A673 (cell line): ENCODE measurements at regions not wholly inside any gene's neighbourhood (a gene's known extent, or its start where the extent isn't known, plus 50 kb on each side); places are given as distances from the start of the nearest gene placed in this dataset.

Experiments used
- BruUV-seq: library from RNA; stranded (reverse); fragments of 400-500 nt; replicated peaks from 2 replicates; lab custom pipeline; 2021; lab: Mats Ljungman, UMichigan
- CTCF ChIA-PET: fragments of 300-600 bp; sonication (Branson Sonifier 250); formaldehyde crosslinking; loops from one replicate; lab custom pipeline; 2022; ENCODE audit warnings: antibody characterized with exemption; lab: Charles Lee
- POLR2A ChIA-PET: fragments of 300-600 bp; sonication (Branson Sonifier 250); formaldehyde crosslinking; loops from one replicate; lab custom pipeline; 2022; ENCODE audit warnings: antibody characterized with exemption; ENCODE audit not compliant: low non-redundant PET; lab: Charles Lee
- DNase-seq: peaks from one replicate; pipeline ENCODE4 v3.0.0-alpha.2; 2015; ENCODE audit warnings: low spot score
- H3K27ac ChIP-seq: fragments of 200-600 bp; sonication (generic); 2 replicates; pipeline ENCODE4 v1.5.1; 2016; ENCODE audit warnings: mixed run types, low read depth, mild to moderate bottlenecking, mixed read lengths, antibody characterized with exemption, low read length; ENCODE audit not compliant: poor library complexity, severe bottlenecking
- H3K27me3 ChIP-seq: fragments of 200-600 bp; sonication (generic); replicated peaks from 2 replicates; pipeline ENCODE4 v1.6.1; 2017; ENCODE audit warnings: mixed run types, low read depth, mild to moderate bottlenecking, mixed read lengths, antibody characterized with exemption, low read length; ENCODE audit not compliant: insufficient read depth, poor library complexity
- H3K36me3 ChIP-seq: fragments of 200-600 bp; sonication (generic); 2 replicates; pipeline ENCODE4 v1.6.1; 2016; ENCODE audit warnings: mixed run types, mild to moderate bottlenecking, mixed read lengths, antibody characterized with exemption, low read length; ENCODE audit not compliant: insufficient read depth, poor library complexity, severe bottlenecking
- H3K4me1 ChIP-seq: fragments of 200-600 bp; sonication (generic); 2 replicates; pipeline ENCODE4 v1.6.1; 2017; ENCODE audit warnings: mixed run types, mild to moderate bottlenecking, mixed read lengths, antibody characterized with exemption, low read length; ENCODE audit not compliant: insufficient read depth, poor library complexity, severe bottlenecking
- H3K4me3 ChIP-seq: fragments of 200-600 bp; sonication (generic); 2 replicates; pipeline ENCODE4 v1.5.1; 2016; ENCODE audit warnings: low read depth, mixed run types, mild to moderate bottlenecking, mixed read lengths, low read length; ENCODE audit not compliant: poor library complexity, severe bottlenecking
- H3K9me3 ChIP-seq: fragments of 200-600 bp; sonication (generic); 2 replicates; pipeline ENCODE4 v1.6.1; 2016; ENCODE audit warnings: mixed run types, low read depth, mild to moderate bottlenecking, mixed read lengths, antibody characterized with exemption, low read length; ENCODE audit not compliant: poor library complexity, severe bottlenecking
- EZH2 ChIP-seq: fragments of 200-600 bp; sonication (generic); IDR thresholded peaks from 2 replicates; pipeline ENCODE4 v1.6.1; 2017; ENCODE audit warnings: borderline replicate concordance, low read depth, mild to moderate bottlenecking, mixed read lengths, antibody characterized with exemption, low read length; ENCODE audit not compliant: poor library complexity, severe bottlenecking
- intact Hi-C: fragments of 100-400 bp; cut with micrococcal nuclease; formaldehyde crosslinking; loops from one replicate; pipeline ENCODE4 v1.10.0; 2022; ENCODE audit not compliant: unreplicated experiment
- TF ChIP-seq, protein P1 (sequence below): fragments of 300-800, 200-600 bp; sonication (generic); conservative IDR thresholded peaks from 2 replicates; pipeline ENCODE4 v1.5.1; 2017; ENCODE audit warnings: low read depth, mild to moderate bottlenecking, antibody characterized with exemption, low read length, moderate library complexity, mixed read lengths

DNA sequence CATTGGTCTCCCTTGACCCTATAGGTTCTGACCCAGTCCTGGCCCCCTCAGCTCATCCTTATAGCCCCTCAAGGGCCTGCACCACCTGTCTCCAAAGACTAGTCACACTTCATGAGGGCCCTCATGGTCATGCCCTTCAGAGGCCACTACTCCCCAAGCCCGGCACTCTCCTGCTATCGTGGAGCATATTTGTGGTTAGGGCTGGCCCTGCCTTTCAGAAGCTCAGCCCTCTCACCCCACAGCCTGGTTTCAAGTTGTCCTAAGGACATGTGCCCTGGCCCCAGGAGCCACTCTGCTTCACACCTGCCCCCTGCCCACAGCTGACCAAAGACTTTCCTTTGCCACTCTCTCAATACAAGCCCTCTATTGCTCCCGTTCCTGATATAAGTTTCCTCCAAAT is 60.3 kb upstream of the LBX1 start:
- Histone ChIP-seq H3K4me1 (peaks cover 14% of the 10 kb centered on the region), H3K4me3 (no peak overlapping the region), H3K27ac (no peak overlapping the region), H3K9me3 (no peaks in the 10 kb centered on the region), H3K36me3 (no peaks in the 10 kb centered on the region), H3K27me3 (peaks cover 42% of the 10 kb centered on the region)
- no TSS peak for BruUV-seq
- intact Hi-C loops: no loop called here
- TF ChIP-seq, protein P1, sequence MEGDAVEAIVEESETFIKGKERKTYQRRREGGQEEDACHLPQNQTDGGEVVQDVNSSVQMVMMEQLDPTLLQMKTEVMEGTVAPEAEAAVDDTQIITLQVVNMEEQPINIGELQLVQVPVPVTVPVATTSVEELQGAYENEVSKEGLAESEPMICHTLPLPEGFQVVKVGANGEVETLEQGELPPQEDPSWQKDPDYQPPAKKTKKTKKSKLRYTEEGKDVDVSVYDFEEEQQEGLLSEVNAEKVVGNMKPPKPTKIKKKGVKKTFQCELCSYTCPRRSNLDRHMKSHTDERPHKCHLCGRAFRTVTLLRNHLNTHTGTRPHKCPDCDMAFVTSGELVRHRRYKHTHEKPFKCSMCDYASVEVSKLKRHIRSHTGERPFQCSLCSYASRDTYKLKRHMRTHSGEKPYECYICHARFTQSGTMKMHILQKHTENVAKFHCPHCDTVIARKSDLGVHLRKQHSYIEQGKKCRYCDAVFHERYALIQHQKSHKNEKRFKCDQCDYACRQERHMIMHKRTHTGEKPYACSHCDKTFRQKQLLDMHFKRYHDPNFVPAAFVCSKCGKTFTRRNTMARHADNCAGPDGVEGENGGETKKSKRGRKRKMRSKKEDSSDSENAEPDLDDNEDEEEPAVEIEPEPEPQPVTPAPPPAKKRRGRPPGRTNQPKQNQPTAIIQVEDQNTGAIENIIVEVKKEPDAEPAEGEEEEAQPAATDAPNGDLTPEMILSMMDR: no peak
- TF ChIP-seq EZH2: no peak
- DNase-seq: no peak
- ChIA-PET CTCF (interaction anchor here (1.8 kb wide), 1 partner anchor 8 kb away, joined by 10 read pairs; no protein-coding TSS in a partner anchor), POLR2A (no interaction called here)

DNA sequence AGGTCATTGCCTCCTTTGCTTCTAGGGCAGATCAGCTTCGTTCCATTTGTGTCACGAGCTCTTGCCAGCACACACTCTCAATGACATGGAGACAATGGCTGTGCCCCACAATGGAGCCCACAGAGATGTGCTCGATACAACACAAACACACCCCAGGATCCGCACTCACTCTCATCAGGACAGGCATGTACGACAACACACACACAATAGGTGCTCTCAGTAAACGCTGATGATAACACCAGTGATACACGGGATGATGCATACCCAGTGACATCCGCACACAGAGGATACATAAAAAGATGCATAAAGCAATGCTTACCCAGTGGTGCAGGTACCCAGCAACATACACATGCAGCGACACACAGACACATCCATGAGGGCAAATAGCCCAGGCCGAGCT is 61.2 kb upstream of the LBX1 start:
- H3K36me3 ChIP-seq: no peaks in the 10 kb centered on the region
- no peak for DNase-seq
- POLR2A ChIA-PET: no interaction called here
- no peak overlapping the region for H3K4me3 ChIP-seq
- no peaks in the 10 kb centered on the region for H3K9me3 ChIP-seq
- TF ChIP-seq EZH2: no peak
- TF ChIP-seq, protein P1: no peak
- no peak overlapping the region for H3K27ac ChIP-seq
- no TSS peak for BruUV-seq
- intact Hi-C loops: loop anchor here (2.0 to 5.0 kb wide), 2 partner anchors 76 to 152 kb away; no protein-coding TSS in a partner anchor
- CTCF ChIA-PET: no interaction called here
- peaks cover 14% of the 10 kb centered on the region for H3K4me1 ChIP-seq
- peaks cover 40% of the 10 kb centered on the region for H3K27me3 ChIP-seq

DNA sequence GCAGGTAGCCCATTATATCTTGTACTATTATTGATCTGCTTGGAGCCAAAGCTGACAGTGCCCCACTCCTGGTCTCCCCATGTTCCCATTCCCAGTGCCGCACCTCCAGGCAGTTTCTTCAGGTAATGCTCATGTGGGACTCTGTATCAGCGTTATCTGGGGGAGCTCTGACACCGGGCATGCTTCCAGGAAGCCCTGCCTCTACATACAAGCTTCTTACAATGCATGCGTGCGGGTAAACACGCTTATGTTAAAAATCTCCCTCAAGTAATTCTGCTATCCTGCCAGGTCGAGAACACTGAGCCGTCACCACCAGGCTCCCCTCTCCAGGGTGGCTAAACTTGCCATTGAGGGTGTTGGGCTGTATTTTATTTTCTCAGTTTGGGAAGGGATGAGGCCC is 61.6 kb upstream of the LBX1 start:
- no peaks in the 10 kb centered on the region for H3K9me3 ChIP-seq
- TF ChIP-seq EZH2: no peak
- H3K36me3 ChIP-seq: no peaks in the 10 kb centered on the region
- no peak overlapping the region for H3K27ac ChIP-seq
- ChIA-PET CTCF (no interaction called here), POLR2A (no interaction called here)
- intact Hi-C loops: loop anchor here (2.0 to 5.0 kb wide), 2 partner anchors 76 to 151 kb away; no protein-coding TSS in a partner anchor
- DNase-seq: no peak
- no peak overlapping the region for H3K4me3 ChIP-seq
- BruUV-seq: no TSS peak
- peaks cover 40% of the 10 kb centered on the region for H3K27me3 ChIP-seq
- peaks cover 14% of the 10 kb centered on the region for H3K4me1 ChIP-seq
